Ascending aorta (tissue), 2 donors: ENCODE measurements at regions not wholly inside any gene's neighbourhood (a gene's known extent, or its start where the extent isn't known, plus 50 kb on each side); places are given as distances from the start of the nearest gene placed in this dataset.

Experiments
- DNase-seq, 2 donors: peaks; one replicate each; pipeline ENCODE4 v3.0.0-alpha.2; 2019; ENCODE audit warnings: low spot score in 2 of 2
- H3K27ac ChIP-seq, 2 donors: fragments of 200-600 bp; sonication (generic); one replicate each; pipeline ENCODE4 v1.5.1; 2016 to 2017; ENCODE audit warnings: mild to moderate bottlenecking in 1 of 2
- H3K27me3 ChIP-seq: fragments of 200-600 bp; sonication (generic); one replicate; pipeline ENCODE4 v1.5.1; 2017
- H3K36me3 ChIP-seq, 2 donors: fragments of 200-600 bp; sonication (generic); one replicate each; pipeline ENCODE4 v1.5.1; 2016
- H3K4me1 ChIP-seq, 2 donors: fragments of 200-600 bp; sonication (generic); one replicate each; pipeline ENCODE4 v1.5.1; 2016 to 2017; ENCODE audit warnings: mild to moderate bottlenecking in 1 of 2
- H3K4me3 ChIP-seq, 2 donors: fragments of 200-600 bp; sonication (generic); one replicate each; pipeline ENCODE4 v1.5.1; 2016 to 2017; ENCODE audit warnings: mild to moderate bottlenecking in 1 of 2
- H3K9me3 ChIP-seq, 2 donors: fragments of 200-600 bp; sonication (generic); one replicate each; pipeline ENCODE4 v1.5.1; 2016
- CTCF ChIP-seq, 3 experiments: fragments of 200-600 bp in 2 of 3; fragments of 450-650 bp in 1 of 3; sonication (generic) in 2 of 3; IDR thresholded peaks; one replicate each; pipeline ENCODE4 v1.5.1; 2016 to 2019; ENCODE audit warnings: antibody characterized with exemption in 3 of 3, mild to moderate bottlenecking in 1 of 3, moderate library complexity in 1 of 3
- intact Hi-C: fragments of 100-400 bp; cut with DNase I; formaldehyde crosslinking; loops from one replicate; pipeline ENCODE4 v1.15.1; 2023

- intact Hi-C loops = no loop called here
- Histone ChIP-seq H3K4me3 (no peak overlapping the region), H3K27me3 (no peaks in the 10 kb centered on the region), H3K4me1 (no peaks in the 10 kb centered on the region), H3K27ac (no peak overlapping the region), H3K36me3 (no peaks in the 10 kb centered on the region), H3K9me3 (no peaks in the 10 kb centered on the region)
- no peak for DNase-seq
- TF ChIP-seq CTCF (IDR thresholded peaks at IDR 0.05) = no peak
Measured at GRCh38 chr14:40842816-40843215, 763.9 kb upstream of the LRFN5 start.

- no peaks in the 10 kb centered on the region for H3K27me3 ChIP-seq
- no peak for TF ChIP-seq CTCF (IDR thresholded peaks at IDR 0.05)
- no peaks in the 10 kb centered on the region for H3K9me3 ChIP-seq
- no peak overlapping the region for H3K4me3 ChIP-seq
- H3K27ac ChIP-seq = no peak overlapping the region
- no peak for DNase-seq
- intact Hi-C loops = no loop called here
- no peaks in the 10 kb centered on the region for H3K4me1 ChIP-seq
- no peaks in the 10 kb centered on the region for H3K36me3 ChIP-seq
Measured at GRCh38 chr14:40841886-40842285, 764.8 kb upstream of the LRFN5 start.

GRCh38 chr14:40838601-40839000 lies 768.1 kb upstream of the LRFN5 start:
- Histone ChIP-seq H3K27me3 (no peaks in the 10 kb centered on the region), H3K4me3 (no peak overlapping the region), H3K9me3 (no peaks in the 10 kb centered on the region), H3K36me3 (no peaks in the 10 kb centered on the region), H3K27ac (no peak overlapping the region), H3K4me1 (no peaks in the 10 kb centered on the region)
- intact Hi-C loops = no loop called here
- TF ChIP-seq CTCF (IDR thresholded peaks at IDR 0.05) = no peak
- no peak for DNase-seq

GRCh38 chr14:40806471-40806870 lies 800.2 kb upstream of the LRFN5 start:
- no peak overlapping the region for H3K27ac ChIP-seq
- H3K27me3 ChIP-seq = no peaks in the 10 kb centered on the region
- H3K4me1 ChIP-seq = no peaks in the 10 kb centered on the region
- no peaks in the 10 kb centered on the region for H3K36me3 ChIP-seq
- no peak for DNase-seq
- no peak overlapping the region for H3K4me3 ChIP-seq
- TF ChIP-seq CTCF (IDR thresholded peaks at IDR 0.05) = no peak
- intact Hi-C loops = no loop called here
- H3K9me3 ChIP-seq = no peaks in the 10 kb centered on the region

- Histone ChIP-seq H3K4me1 (no peaks in the 10 kb centered on the region), H3K27ac (no peak overlapping the region), H3K36me3 (no peaks in the 10 kb centered on the region), H3K4me3 (no peak overlapping the region), H3K27me3 (no peaks in the 10 kb centered on the region), H3K9me3 (no peaks in the 10 kb centered on the region)
- intact Hi-C loops = no loop called here
- DNase-seq = no peak
- no peak for TF ChIP-seq CTCF (IDR thresholded peaks at IDR 0.05)
Measured at GRCh38 chr14:40796168-40796567, 810.5 kb upstream of the LRFN5 start.

- H3K4me3 ChIP-seq = no peak overlapping the region
- no peaks in the 10 kb centered on the region for H3K27me3 ChIP-seq
- H3K9me3 ChIP-seq = peaks cover 0 to 4% of the 10 kb centered on the region in 2 donors
- H3K27ac ChIP-seq = no peak overlapping the region
- DNase-seq = no peak
- intact Hi-C loops = no loop called here
- no peaks in the 10 kb centered on the region for H3K36me3 ChIP-seq
- no peak for TF ChIP-seq CTCF (IDR thresholded peaks at IDR 0.05)
- H3K4me1 ChIP-seq = no peaks in the 10 kb centered on the region
Measured at GRCh38 chr14:40784860-40785259, 821.8 kb upstream of the LRFN5 start.
